Kidney epithelial cell (primary cell): ENCODE measurements at regions not wholly inside any gene's neighbourhood (a gene's known extent, or its start where the extent isn't known, plus 50 kb on each side); places are given as distances from the start of the nearest gene placed in this dataset.

Source experiments
- DNase-seq: peaks from one replicate; pipeline ENCODE4 v3.0.0-alpha.2; 2010; ENCODE audit warnings: low read depth
- H3K27me3 ChIP-seq: 2 replicates; pipeline ENCODE4 v1.6.0; 2011; ENCODE audit warnings: low read length; ENCODE audit not compliant: control insufficient read depth, insufficient read depth
- H3K36me3 ChIP-seq: 2 replicates; pipeline ENCODE4 v1.5.1; 2011; ENCODE audit warnings: low read length; ENCODE audit not compliant: control insufficient read depth, insufficient read depth
- H3K4me3 ChIP-seq: 2 replicates; pipeline ENCODE4 v1.5.1; 2011; ENCODE audit warnings: low read depth, mild to moderate bottlenecking, control low read depth, low read length
- CTCF ChIP-seq: IDR thresholded peaks from 2 replicates; pipeline ENCODE4 v1.5.1; 2011; ENCODE audit warnings: mild to moderate bottlenecking, moderate library complexity, low read length, control low read depth, inconsistent platforms; ENCODE audit not compliant: insufficient read depth, poor library complexity, severe bottlenecking

GRCh38 chrX:107502316-107502715, 52.9 kb downstream of the FRMPD3 start:
- peaks cover 31% of the 10 kb centered on the region for H3K27me3 ChIP-seq
- no peak overlapping the region for H3K4me3 ChIP-seq
- no peak for DNase-seq
- no peak for TF ChIP-seq CTCF
- H3K36me3 ChIP-seq: no peaks in the 10 kb centered on the region

GRCh38 chrX:107504006-107504405, 54.6 kb downstream of the FRMPD3 start:
- no peak for TF ChIP-seq CTCF
- peaks cover 33% of the 10 kb centered on the region for H3K27me3 ChIP-seq
- H3K36me3 ChIP-seq: no peaks in the 10 kb centered on the region
- H3K4me3 ChIP-seq: no peak overlapping the region
- DNase-seq: no peak

GRCh38 chrX:107505223-107505622, 55.8 kb downstream of the FRMPD3 start:
- TF ChIP-seq CTCF: no peak
- Histone ChIP-seq H3K36me3 (no peaks in the 10 kb centered on the region), H3K4me3 (no peak overlapping the region), H3K27me3 (peaks cover 35% of the 10 kb centered on the region)
- no peak for DNase-seq

- Histone ChIP-seq H3K4me3 (no peak overlapping the region), H3K36me3 (no peaks in the 10 kb centered on the region), H3K27me3 (peaks cover 35% of the 10 kb centered on the region)
- DNase-seq: no peak
- no peak for TF ChIP-seq CTCF
Observed at GRCh38 chrX:107506596-107507031, 57.2 kb downstream of the FRMPD3 start.

- TF ChIP-seq CTCF: no peak
- H3K4me3 ChIP-seq: no peak overlapping the region
- H3K36me3 ChIP-seq: no peaks in the 10 kb centered on the region
- H3K27me3 ChIP-seq: peaks cover 35% of the 10 kb centered on the region
- no peak for DNase-seq
Observed at GRCh38 chrX:107507093-107507743, 57.8 kb downstream of the FRMPD3 start.

- no peak for TF ChIP-seq CTCF
- H3K36me3 ChIP-seq: no peaks in the 10 kb centered on the region
- peaks cover 37% of the 10 kb centered on the region for H3K27me3 ChIP-seq
- DNase-seq: no peak
- H3K4me3 ChIP-seq: no peak overlapping the region
Observed at GRCh38 chrX:107507744-107508117, 58.3 kb downstream of the FRMPD3 start.
